ENCODE measurements at regions not wholly inside any gene's neighbourhood (a gene's known extent, or its start where the extent isn't known, plus 50 kb on each side); places are given as distances from the start of the nearest gene placed in this dataset.
"Not testable (repeated sequence)": the region's sequence is repeated elsewhere in the genome, so short reads cannot be mapped to it uniquely, and the experiment has no call there.

DNA sequence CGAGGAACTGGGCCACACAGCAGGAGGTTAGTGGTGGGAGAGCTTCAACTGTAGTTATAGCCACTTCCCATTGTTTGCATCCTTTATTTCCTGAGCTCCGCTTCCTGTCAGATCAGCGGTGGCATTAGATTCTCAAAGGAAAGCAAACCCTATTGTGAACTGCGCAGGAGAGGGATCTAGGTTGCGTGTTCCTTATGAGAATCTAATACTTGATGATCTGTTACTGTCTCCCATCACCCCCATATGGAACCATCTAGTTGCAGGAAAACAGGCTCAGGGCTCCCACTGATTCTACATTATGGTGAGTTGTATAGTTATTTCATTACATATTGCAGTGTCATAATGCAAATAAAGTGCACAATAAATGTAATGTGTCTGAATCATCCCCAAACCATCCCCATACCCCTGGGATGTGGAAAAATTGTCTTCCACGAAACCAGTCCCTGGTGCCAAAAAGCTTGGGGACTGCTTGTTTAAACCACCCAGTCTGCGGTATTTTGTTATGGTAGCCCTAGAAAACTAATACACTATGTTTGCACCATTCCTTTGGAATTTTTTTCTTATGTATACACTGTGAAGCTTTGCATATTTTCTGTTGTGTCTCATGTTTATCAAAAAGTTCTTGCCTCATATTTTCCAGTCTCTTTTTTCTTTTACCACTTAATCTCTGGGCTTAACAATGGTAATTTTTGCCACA lies 136.6 kb upstream of the IVNS1ABP start:
- H3K4me3 ChIP-seq (ENCODE audit: low read length): no peak overlapping the region
- DNase-seq (ENCODE audit: low read depth, low spot score): no peak

DNA sequence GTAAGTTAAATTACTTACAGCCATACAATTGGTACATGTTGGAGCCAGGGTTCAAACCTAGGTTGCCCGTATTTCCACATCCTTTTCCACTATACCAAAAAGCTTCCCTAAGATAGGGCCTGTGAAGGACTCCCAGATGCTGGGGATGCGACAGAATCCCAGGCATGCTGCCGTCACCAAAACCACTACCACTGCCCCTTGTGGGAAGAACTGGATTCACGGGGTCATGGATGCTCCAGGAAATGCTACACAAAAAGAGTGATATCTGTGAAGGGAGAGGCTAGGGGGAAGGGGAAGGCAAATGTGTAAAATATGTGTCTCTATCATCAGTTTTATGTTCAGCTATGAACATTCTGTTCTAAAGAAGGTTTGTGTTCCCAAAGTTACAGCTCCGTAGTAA lies 133.9 kb upstream of the IVNS1ABP start:
- DNase-seq (ENCODE audit: low read depth, low spot score): no peak
- no peak overlapping the region for H3K4me3 ChIP-seq (ENCODE audit: low read length)

DNA sequence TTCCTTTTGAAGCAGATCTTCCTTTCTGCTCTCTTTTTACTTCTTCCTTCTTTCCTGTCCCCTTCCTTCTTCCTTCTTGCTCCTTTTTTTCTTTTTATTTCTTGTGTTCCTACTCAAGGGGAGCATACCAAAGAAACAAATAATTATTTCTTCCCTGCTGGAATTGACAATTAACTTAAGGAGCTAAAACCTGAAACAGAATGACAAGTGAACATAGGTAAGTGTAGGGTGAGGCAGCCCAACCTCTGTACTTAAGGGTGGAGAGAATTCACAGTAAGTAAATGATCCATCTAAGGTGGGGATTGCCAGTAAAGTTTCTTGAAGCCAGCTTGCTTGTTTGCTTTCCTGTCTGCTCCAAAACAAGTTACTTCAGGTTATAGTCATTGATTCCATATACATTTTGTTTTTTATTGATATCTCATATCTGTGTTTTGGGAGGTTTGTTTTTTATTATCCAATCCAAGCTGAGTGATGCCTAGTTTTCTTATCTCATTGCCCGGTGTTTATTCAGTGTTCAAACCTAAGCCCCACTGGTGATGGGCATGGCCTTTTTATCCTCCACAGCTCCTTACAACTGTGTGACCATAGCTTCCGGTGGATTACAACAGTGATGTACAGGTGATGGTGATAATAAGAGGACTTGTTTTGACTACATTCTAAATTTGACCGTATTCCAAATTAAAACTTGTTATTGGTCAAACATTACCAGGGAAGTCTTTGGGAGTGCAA lies 133.2 kb upstream of the IVNS1ABP start:
- no peak overlapping the region for H3K4me3 ChIP-seq (ENCODE audit: low read length)
- no peak for DNase-seq (ENCODE audit: low read depth, low spot score)

DNA sequence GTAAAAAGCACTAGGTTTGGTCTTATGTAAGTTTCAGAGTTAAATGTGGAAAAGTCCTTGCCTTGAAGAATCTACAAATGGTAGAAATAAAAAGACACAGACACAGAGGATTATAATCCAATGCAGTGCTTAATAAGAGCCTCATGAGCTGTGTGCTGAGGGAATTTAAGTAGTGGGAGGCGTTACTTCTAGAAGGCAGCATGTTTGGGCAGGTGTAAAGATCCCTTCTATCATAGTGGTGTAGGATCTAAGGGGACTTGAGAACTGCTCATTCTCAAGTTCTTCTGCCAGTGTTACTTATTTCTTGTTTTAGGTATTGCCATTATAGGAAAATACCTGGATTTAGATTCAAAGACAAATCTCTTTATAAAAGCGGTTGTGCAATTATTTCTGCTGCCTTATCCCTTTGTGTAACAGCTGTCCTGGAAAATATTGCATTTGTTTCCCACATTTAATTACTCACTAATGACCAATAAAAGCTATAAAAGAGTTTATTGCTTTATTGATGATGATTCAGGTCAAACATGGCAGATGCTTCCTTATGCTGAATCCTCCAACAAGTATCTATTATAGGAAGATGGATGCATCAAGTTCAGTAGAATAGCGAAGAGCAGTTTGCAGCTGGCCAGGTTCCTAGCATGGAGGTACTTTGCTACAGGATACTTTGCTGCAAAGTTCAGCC lies 132.5 kb upstream of the IVNS1ABP start:
- H3K4me3 ChIP-seq (ENCODE audit: low read length): no peak overlapping the region
- no peak for DNase-seq (ENCODE audit: low read depth, low spot score)

DNA sequence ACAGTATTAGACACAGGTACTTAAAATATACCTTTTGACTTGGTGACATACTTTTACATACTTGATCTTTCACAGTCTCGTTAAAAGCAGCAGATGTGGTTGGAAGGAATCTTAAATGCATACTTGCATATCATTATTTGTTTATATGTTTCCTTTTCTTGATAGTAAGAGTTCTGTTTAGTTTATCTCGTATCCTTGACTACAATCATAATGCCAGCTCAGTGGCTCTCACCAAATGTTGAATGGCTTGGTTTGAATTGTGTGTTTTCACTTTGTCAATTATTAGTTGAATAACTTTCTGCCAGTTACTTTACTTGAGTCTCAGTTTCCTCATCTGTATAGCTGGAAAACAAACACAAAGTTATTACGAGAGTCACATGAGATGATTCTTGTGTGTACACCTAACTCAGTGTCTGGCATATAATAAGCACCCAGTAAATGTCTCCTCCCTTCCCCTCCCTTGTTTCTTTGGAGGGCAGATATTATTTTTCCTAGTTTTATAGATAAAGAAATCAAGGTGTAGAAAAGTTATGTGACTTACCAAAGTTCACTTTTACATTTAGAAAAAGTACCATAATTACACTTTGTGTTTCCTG lies 131.6 kb upstream of the IVNS1ABP start:
- no peak overlapping the region for H3K4me3 ChIP-seq (ENCODE audit: low read length)
- DNase-seq (ENCODE audit: low read depth, low spot score): no peak

DNA sequence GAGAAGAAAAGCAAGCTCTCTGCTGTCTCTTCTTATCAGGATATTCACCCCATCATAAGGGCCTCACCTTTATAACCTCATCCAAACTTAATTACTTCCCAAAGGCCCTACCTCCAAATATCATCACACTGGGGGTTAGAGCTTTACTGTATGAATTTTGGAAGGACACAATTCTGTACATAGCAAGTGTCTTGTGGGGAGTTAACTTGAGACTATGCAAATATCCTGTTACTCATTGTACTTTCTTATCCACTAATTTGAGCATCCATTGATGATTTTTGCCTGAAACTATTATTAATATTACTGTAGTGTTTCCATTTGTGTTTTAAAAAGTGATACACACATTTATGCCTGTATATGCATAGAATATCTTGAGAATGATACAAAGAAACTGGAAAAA lies 129.1 kb upstream of the IVNS1ABP start:
- no peak overlapping the region for H3K4me3 ChIP-seq (ENCODE audit: low read length)
- DNase-seq (ENCODE audit: low read depth, low spot score): no peak

DNA sequence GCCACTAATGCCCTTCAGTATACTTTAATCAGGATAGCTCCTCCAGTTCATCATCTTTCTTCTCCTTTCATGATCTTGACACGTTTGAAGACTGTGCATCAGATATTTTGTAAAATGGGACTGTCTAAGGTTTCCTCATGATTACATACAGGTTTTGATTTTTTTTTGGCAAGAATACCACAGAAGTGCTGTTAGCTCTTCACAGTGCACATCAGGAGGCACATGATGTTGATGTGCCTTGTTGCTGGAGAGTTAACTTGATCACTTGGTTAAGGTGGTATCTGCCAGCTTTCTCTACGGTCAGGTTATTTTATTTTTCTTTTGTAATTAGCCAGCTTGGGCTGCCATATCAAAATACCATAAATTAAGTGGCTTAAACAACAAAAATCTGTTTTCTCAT lies 128.6 kb upstream of the IVNS1ABP start:
- H3K4me3 ChIP-seq (ENCODE audit: low read length): no peak overlapping the region
- no peak for DNase-seq (ENCODE audit: low read depth, low spot score)

DNA sequence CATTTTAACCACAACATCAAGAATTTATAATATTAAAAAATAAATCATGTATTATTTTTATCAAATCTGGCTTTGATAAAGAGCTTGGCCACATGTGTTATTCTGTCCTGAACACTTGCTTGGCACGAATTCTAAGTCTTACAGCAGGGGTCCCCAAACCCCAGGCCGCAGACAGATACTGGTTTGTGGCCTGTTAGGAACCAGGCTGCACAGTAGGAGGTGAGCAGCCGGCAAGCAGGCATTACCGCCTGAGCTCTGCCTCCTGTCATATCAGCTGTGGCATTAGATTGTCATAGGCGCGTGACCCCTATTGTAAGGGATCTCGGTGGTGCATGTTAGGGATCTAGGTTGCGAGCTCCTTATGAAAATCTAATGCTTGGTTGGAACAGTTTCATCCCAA lies 127.6 kb upstream of the IVNS1ABP start:
- DNase-seq (ENCODE audit: low read depth, low spot score): no peak
- no peak overlapping the region for H3K4me3 ChIP-seq (ENCODE audit: low read length)

DNA sequence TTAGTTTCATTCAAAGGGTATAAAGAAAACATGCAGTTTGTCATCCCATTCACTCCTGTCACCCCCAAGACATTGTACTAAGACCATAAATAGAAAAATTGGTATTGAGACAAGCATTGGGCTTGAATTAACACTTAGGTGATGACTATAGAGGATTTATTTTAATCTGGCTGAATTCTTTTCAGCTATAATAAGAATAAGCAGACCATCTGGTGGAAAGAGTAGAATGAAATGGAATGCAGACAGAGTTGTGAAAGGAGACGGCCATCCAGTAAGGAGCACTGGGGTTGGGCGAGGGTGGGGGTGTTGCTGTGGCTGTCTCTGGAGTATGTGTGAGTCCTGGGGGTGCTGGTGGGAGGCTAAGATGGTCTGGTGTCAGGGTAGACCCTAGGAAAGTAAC lies 125.0 kb upstream of the IVNS1ABP start:
- H3K4me3 ChIP-seq (ENCODE audit: low read length): no peak overlapping the region
- DNase-seq (ENCODE audit: low read depth, low spot score): no peak

DNA sequence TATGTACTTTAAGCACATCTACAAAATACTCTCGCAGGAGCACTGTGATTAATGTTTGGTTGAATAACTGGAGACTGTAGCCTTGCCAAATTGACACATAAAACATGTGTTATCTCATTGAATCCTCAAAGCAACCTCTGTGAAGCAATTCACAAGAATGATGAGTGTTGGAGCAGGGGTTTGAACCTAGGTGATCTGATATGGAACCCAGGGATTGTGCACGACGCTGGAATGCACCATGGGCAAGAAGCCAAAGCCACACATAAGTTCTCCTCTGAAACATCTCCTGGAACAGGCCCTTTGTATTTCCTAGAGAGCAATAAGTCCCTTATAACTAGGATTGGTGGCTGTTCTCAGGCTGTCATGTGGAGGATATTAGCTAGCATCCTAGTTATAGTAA lies 124.6 kb upstream of the IVNS1ABP start:
- DNase-seq (ENCODE audit: low read depth, low spot score): no peak
- H3K4me3 ChIP-seq (ENCODE audit: low read length): no peak overlapping the region

DNA sequence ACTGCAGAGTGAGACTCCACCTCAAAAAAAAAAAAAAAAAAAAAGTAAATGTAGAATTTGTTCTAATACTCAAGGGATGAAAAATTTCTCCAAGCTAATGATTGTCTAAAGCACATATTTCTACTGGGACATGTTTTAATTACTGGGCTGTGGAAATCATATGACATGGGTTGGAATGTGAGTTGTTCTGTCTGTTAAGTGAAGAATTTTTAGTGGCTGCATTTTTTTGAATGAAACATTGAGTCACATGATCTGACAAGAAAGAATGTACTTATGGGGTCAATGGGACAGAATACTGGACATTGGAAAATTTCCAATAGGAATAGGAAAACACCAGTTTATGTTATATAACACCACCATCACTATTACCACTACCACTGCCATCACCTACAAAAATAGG lies 123.8 kb upstream of the IVNS1ABP start:
- no peak overlapping the region for H3K4me3 ChIP-seq (ENCODE audit: low read length)
- DNase-seq (ENCODE audit: low read depth, low spot score): no peak

DNA sequence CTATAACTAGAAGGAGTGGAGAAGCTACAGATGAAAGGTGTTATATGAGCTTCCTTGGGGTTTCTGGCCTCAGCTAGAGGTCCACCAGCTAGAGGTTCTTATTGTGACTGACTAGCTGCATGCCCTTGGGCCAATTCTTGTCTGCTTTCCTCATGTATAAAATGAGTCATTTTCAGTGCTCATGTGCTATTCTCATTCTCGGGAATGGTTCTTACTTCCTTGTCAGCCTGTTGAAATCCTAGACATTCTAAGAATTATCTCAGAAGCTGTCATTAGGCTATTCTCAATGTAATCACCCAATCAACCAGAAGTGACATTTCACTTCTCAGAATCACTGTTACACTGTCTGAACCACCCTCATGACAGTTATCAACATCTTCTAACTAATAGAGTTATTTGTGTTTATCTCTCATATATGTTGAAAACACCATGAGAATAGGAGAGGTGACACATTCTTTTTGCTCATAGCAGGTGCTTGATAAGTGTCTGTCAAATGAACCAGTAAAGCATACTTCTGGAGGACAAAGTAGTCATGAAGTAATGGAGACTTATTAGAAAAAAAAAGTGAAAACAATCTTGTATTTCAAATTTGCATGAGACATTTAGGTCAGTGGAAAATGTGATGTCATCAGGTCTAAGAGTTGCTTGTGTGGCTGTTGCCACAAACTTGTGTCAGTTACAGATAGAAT lies 122.8 kb upstream of the IVNS1ABP start:
- no peak overlapping the region for H3K4me3 ChIP-seq (ENCODE audit: low read length)
- no peak for DNase-seq (ENCODE audit: low read depth, low spot score)

DNA sequence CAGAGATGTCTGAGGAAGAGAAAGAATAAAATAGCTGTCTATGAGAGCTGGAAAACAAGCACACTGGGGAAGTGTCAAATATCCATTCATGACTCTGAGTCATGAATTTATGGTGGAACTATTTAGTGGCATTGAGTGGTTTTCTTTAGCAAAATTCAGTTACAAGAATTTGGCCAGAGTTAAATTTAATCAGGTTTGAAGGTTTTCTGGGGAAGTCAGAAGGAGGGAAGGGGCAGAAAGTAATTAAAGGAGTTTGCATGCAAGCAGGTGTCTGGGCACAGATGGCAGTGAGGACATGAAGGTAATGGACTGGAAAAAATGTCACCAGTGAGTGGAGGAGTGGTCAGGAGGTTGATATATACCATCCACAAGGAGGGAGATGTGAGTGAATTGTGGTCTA lies 121.9 kb upstream of the IVNS1ABP start:
- no peak for DNase-seq (ENCODE audit: low read depth, low spot score)
- H3K4me3 ChIP-seq (ENCODE audit: low read length): no peak overlapping the region

DNA sequence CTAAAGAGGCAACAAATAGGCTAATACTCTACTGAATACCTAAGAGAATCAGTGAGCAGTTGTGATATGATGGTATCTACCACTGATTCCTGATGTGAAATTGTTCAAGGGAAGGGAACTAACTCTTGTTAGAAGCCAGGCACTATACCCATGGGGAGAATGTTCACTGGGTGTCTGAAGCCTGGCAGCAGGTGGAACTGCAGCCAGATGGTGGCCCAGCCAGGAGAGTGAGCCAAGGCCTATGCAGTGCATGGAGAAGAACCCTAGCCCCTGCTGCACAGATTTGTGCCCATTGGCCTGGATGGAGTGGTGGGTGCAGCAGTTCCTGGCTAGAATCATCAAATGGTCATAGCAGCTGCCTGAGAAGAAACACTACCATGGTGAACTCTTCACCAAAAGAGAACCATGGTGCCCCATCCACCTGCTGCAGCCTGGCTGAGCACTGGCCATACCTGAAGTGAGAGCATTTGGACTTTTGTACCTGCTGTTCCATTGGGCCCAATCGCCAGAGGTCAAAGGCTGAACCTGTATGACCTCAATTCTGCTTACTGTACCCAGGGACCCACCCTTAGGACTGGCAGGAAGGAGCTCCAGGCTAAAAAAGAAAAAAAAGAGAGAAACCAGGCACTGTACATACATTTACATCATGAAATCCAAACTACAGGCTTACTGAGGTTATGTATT lies 118.8 kb upstream of the IVNS1ABP start:
- DNase-seq (ENCODE audit: low read depth, low spot score): no peak

DNA sequence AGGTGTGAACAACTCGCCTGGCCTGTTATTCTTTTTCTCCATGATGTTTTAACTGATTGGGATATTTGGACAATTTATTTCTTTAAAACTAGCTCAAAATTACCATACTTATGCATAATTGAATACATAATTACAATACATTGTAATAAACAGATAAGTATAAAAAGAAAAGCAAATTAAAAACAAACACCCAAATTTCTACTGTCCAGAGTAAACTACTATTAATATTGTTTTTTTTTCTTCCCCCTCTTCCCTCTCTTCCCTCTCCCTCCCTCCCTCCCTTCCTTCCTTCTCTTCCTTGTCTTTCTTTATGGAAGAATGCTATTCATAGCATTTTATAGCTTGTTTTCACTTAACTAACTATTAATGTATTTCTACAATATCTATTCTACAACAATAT lies 117.7 kb upstream of the IVNS1ABP start:
- DNase-seq (ENCODE audit: low read depth, low spot score): no peak
- H3K4me3 ChIP-seq (ENCODE audit: low read length): no peak overlapping the region

More for the DNA sequence above, 118.8 kb upstream of the IVNS1ABP start:
- H3K4me3 ChIP-seq (ENCODE audit: low read length): no peak overlapping the region

DNA sequence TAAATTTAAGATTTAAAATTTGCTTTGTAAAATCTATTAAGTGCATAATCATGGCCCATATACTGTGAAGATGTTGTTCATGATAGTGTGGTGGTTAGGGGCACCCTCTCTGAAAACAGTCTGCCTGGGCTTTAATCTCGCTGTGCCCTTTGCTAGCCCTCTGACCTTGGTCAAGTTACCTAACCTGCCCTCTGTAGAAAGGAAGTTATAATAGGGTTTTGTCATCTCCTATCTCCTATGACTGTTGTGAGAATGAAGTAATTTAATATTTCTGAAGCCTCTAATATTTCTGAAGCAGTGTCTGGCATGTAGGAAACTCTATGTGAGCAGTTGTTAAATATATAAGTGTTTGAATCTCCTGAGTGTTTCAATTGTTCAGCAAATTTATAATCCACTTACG lies 116.6 kb upstream of the IVNS1ABP start:
- H3K4me3 ChIP-seq (ENCODE audit: low read length): no peak overlapping the region
- DNase-seq (ENCODE audit: low read depth, low spot score): no peak

DNA sequence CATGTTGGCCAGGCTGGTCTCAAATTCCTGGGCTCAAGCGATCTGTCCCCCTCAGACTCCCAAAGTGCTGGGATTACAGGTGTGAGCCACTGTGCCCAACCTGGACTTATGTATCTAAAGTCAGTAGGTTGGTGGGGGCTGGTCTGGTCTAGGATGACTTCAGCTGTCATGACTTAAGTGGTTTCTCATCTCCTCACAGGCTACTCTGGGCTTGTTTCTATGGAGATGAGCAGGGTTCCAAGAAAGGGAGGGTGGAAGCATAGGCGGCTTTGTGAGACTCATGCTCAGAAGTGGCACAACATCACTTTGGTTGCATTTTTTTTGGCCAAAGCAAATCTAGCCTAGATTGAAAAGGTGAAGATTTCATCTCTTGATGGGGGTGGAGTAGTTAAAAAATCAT lies 115.9 kb upstream of the IVNS1ABP start:
- no peak for DNase-seq (ENCODE audit: low read depth, low spot score)
- H3K4me3 ChIP-seq (ENCODE audit: low read length): no peak overlapping the region

DNA sequence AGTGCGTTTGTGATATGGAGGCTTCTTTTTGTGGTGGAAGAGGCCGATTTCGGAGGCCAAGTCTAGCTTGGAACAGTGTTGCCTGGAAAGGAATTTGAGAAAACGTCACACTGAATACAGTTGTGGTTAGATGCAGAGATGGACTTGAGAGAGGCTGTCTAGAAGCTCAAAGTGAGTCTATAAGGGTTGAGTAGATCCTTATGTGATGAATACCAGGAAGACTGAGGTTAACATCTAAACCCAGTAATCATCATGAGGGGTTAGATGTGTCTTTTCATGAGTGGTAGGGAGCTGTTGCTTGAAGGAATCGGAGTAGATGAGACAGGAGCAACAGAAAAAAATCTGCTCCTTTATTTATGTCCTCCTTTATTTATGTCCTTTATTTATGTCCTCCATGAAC lies 114.6 kb upstream of the IVNS1ABP start:
- H3K4me3 ChIP-seq (ENCODE audit: low read length): no peak overlapping the region
- DNase-seq (ENCODE audit: low read depth, low spot score): no peak

DNA sequence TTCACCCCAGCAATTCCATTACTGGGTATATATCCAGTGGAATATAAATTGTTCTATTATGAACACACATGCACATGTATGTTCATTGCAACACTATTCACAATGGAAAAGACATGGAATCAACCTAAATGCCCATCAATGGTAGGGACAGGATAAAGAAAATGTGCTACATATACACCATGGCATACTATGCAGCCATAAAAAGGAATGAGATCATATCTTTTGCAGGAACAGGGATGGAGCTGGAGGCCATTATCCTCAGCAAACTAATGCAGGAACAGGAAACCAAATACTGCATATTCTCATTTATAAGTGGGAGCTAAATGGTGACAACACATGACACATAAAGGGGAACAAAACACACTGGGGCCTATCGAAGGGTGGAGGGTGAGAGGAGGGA lies 112.6 kb upstream of the IVNS1ABP start:
- DNase-seq (ENCODE audit: low read depth, low spot score); H3K4me3 ChIP-seq (ENCODE audit: low read length): not testable (repeated sequence)

Measured in Jurkat, Clone E6-1 (cell line).